ENCODE measurements at regions not wholly inside any gene's neighbourhood (a gene's known extent, or its start where the extent isn't known, plus 50 kb on each side); places are given as distances from the start of the nearest gene placed in this dataset.

GRCh38 chr15:38944536-38944935 lies 379.9 kb upstream of the RASGRP1 start:
- TF ChIP-seq, protein P1, sequence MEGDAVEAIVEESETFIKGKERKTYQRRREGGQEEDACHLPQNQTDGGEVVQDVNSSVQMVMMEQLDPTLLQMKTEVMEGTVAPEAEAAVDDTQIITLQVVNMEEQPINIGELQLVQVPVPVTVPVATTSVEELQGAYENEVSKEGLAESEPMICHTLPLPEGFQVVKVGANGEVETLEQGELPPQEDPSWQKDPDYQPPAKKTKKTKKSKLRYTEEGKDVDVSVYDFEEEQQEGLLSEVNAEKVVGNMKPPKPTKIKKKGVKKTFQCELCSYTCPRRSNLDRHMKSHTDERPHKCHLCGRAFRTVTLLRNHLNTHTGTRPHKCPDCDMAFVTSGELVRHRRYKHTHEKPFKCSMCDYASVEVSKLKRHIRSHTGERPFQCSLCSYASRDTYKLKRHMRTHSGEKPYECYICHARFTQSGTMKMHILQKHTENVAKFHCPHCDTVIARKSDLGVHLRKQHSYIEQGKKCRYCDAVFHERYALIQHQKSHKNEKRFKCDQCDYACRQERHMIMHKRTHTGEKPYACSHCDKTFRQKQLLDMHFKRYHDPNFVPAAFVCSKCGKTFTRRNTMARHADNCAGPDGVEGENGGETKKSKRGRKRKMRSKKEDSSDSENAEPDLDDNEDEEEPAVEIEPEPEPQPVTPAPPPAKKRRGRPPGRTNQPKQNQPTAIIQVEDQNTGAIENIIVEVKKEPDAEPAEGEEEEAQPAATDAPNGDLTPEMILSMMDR (conservative IDR thresholded peaks at IDR 0.05; ENCODE audit: low read depth, low read length), result no peak
- TF ChIP-seq EZH2 (IDR thresholded peaks at IDR 0.05; ENCODE audit: borderline replicate concordance, low read depth, low read length, poor library complexity, severe bottlenecking), result no peak
